D721Med (cell line): ENCODE measurements at regions not wholly inside any gene's neighbourhood (a gene's known extent, or its start where the extent isn't known, plus 50 kb on each side); places are given as distances from the start of the nearest gene placed in this dataset.
"Not testable (repeated sequence)": the region's sequence is repeated elsewhere in the genome, so short reads cannot be mapped to it uniquely, and the experiment has no call there.

Experiments used
- DNase-seq: peaks from one replicate; pipeline ENCODE4 v3.0.0; 2011; ENCODE audit warnings: low spot score; ENCODE audit not compliant: insufficient read length
- FAIRE-seq: peaks from 2 replicates; lab custom pipeline; 2011; peaks lifted over from hg19 to GRCh38; lab: Jason Lieb, UNC
- CTCF ChIP-seq: IDR thresholded peaks from 2 replicates; pipeline ENCODE4 v1.5.1; 2012; ENCODE audit warnings: mild to moderate bottlenecking, control low read depth; ENCODE audit not compliant: insufficient read depth; ENCODE audit errors: missing control alignments

GRCh38 chr6:134802426-134803058, 147.4 kb downstream of the ALDH8A1 start:
- FAIRE-seq, result no peak
- no peak for DNase-seq
- TF ChIP-seq CTCF, result no peak

GRCh38 chr6:134797400-134798113, 152.3 kb downstream of the ALDH8A1 start:
- FAIRE-seq (no peak), DNase-seq (no peak)
- no peak for TF ChIP-seq CTCF

GRCh38 chr6:134795691-134796090, 154.2 kb downstream of the ALDH8A1 start:
- FAIRE-seq, result no peak
- no peak for TF ChIP-seq CTCF
- DNase-seq, result no peak

GRCh38 chr6:134795001-134795400, 154.9 kb downstream of the ALDH8A1 start:
- FAIRE-seq (no peak), DNase-seq (no peak)
- TF ChIP-seq CTCF, result no peak

- DNase-seq, result not testable (repeated sequence)
Measured at GRCh38 chr6:134791243-134791843, 158.6 kb downstream of the ALDH8A1 start.

GRCh38 chr6:134787261-134787877, 162.5 kb downstream of the ALDH8A1 start:
- no peak for FAIRE-seq
- TF ChIP-seq CTCF, result no peak
- DNase-seq, result no peak

More at GRCh38 chr6:134791243-134791843, 158.6 kb downstream of the ALDH8A1 start:
- not testable (repeated sequence) for FAIRE-seq

GRCh38 chr6:134784336-134784735, 165.6 kb downstream of the ALDH8A1 start:
- DNase-seq (no peak), FAIRE-seq (no peak)
- no peak for TF ChIP-seq CTCF
